NCI-H2029 treated with DMSO at 0.1 percent for 48 hours (cell line): ENCODE measurements at regions not wholly inside any gene's neighbourhood (a gene's known extent, or its start where the extent isn't known, plus 50 kb on each side); places are given as distances from the start of the nearest gene placed in this dataset.

ENCODE experiments used
- DNase-seq: peaks from one replicate; lab custom pipeline; 2025; lab: John Stamatoyannopoulos, UW

DNA sequence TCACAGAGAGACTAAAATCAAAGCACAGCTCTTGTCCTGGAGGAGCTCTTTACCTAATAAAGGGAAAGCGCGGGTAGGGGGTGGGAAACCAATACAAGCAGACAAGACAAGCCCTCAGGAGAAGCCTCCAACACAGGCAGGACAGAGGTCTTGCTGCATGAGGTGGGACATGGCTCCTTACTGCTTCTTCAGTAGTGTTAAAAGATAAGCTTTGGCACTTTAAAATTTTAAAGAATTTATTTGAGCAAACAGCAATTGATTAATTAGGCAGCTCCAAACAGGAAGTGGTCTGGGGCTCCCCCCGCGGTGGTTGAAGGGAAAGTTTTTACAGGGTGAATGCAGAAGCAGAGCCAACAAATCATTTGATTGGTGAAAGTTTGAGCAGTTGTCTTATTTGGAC, 50.3 kb upstream of the MACC1 start:
- no peak for DNase-seq

DNA sequence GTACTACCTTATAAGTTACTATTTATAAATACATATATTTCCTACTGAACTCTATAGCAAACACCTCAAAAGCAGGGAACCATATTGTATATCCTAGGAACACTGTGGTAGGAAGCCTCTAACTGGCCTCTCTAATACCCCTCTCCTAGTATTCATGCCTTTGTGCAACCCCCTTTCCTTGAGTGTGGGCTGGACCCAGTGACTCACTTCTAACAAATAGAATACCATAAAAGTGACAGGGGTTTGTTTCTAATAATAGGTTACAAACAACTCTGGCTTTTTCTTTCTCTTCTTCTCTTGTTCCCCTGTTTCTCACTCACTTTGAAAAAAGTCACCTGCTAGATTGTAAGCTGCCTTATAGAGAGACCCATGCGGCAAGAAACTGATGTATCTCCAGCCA, 51.6 kb upstream of the MACC1 start:
- DNase-seq, result no peak

DNA sequence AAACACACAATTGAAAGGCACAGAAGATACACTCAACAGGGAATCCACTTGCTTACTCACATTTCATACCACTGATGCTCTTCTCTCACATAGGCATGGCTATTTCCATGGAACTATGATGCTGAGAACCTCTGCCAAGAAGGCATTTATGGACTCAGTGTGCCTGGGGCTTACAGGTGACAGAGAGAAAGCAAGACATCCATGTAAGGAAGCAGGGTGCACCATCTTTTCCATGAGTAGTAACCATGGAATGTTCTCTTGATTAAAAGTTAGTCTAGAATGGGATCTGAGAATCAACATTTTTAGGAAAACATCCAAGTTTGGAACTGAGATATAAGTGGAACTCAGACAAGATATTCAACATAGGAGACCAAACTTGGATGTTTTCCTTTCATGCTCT, 52.5 kb upstream of the MACC1 start:
- no peak for DNase-seq

- no peak for DNase-seq
Measured at GRCh38 chr7:20270371-20270770, 53.2 kb upstream of the MACC1 start.

GRCh38 chr7:20270867-20271266, 53.7 kb upstream of the MACC1 start:
- peak; percentile 30 for DNase-seq

GRCh38 chr7:20275637-20276036, 55.1 kb upstream of the ITGB8 start:
- DNase-seq, result no peak

GRCh38 chr7:20276705-20277472, 53.8 kb upstream of the ITGB8 start:
- no peak for DNase-seq

- no peak for DNase-seq
Measured at GRCh38 chr7:20279979-20280378, 50.7 kb upstream of the ITGB8 start.

GRCh38 chr7:20280475-20281351, 50.0 kb upstream of the ITGB8 start:
- DNase-seq, result no peak
